ENCODE measurements at regions not wholly inside any gene's neighbourhood (a gene's known extent, or its start where the extent isn't known, plus 50 kb on each side); places are given as distances from the start of the nearest gene placed in this dataset.

DNA sequence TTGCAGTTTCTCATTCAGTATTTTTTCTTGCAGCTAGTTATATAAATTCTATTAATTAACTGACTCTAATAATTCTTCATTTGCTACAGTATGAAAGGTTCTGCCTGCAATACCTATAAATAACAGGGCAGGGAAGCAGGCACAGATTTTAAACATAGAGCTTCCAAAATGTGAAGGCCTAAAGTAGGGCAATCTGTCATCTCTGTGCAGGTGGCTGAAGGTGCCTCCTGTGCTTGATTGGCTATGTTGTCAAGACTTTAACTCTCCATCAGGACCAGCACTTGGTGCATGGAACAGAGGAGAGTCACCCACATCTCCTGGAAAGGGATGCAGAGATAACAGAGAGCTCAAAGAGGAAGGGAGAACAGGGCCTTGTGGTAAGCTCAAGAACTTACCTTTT is 75.2 kb upstream of the TSPAN5 start:
- ATAC-seq (ENCODE audit: low read depth) (no peak), DNase-seq (no peak)
- Histone ChIP-seq H3K4me2 (ENCODE audit: low read depth, low read length) (no peak overlapping the region), H2AK9ac (replicated peaks; ENCODE audit: low read depth, low read length, poor library complexity) (no peak overlapping the region), H4K20me1 (ENCODE audit: insufficient read depth, low read length) (no peaks in the 10 kb centered on the region), H3K18ac (ENCODE audit: low read depth, low read length) (no peak overlapping the region), H3K4me3 (ENCODE audit: insufficient read depth, low read depth, low read length) (no peak overlapping the region), H4K91ac (ENCODE audit: insufficient read depth, low read depth, low read length) (no peak overlapping the region), H3K23ac (ENCODE audit: low read depth, low read length) (no peak overlapping the region), H3K27ac (ENCODE audit: insufficient read depth, low read length) (no peak overlapping the region), H3K36me3 (ENCODE audit: control insufficient read depth, insufficient read depth, low read length) (no peaks in the 10 kb centered on the region), H2BK15ac (ENCODE audit: low read depth, low read length) (no peak overlapping the region), H3K9ac (ENCODE audit: low read depth, low read length) (no peak overlapping the region), H4K5ac (ENCODE audit: low read depth, low read length) (no peak overlapping the region), H3K4ac (ENCODE audit: low read depth, low read length) (no peak overlapping the region), H3K14ac (replicated peaks; ENCODE audit: low read depth, low read length) (no peak overlapping the region), H3K79me1 (ENCODE audit: low read depth in 1 of 2, low read length in 2 of 2) (no peaks in the 10 kb centered on the region), H2BK5ac (ENCODE audit: low read depth, low read length, poor library complexity, severe bottlenecking) (no peak overlapping the region), H3K27me3 (ENCODE audit: control insufficient read depth, insufficient read depth, low read length) (peaks cover 5% of the 10 kb centered on the region), H3K9me3 (ENCODE audit: control insufficient read depth, insufficient read depth, low read length) (no peaks in the 10 kb centered on the region), H3K56ac (ENCODE audit: extremely low read depth, insufficient read depth, low read length) (no peak overlapping the region), H2AFZ (replicated peaks; ENCODE audit: low read length, poor library complexity) (no peak overlapping the region), H2BK120ac (ENCODE audit: low read depth, low read length) (no peak overlapping the region), H4K8ac (ENCODE audit: low read depth in 2 of 2, low read length in 2 of 2) (no peak overlapping the region), H3K4me1 (ENCODE audit: control insufficient read depth, insufficient read depth, low read length) (no peaks in the 10 kb centered on the region), H2BK20ac (ENCODE audit: low read depth, low read length) (no peak overlapping the region), H2AK5ac (ENCODE audit: low read depth, low read length) (no peak overlapping the region), H3K9me1 (ENCODE audit: insufficient read depth, low read length) (0 out of 2 replicates have a peak, but pooled peaks cover 2% of the 10 kb centered on the region)
- dilution Hi-C loops (cut with HindIII; ENCODE audit: low sequenced_read_pairs, unreplicated experiment) (no loop called here), intact Hi-C loops (cut with micrococcal nuclease) (no loop called here), in situ Hi-C loops (cut with MboI; ENCODE audit: low sequenced_read_pairs) (no loop called here)
- TF ChIP-seq CHD1 (IDR thresholded peaks at IDR 0.05; ENCODE audit: low read depth, low read length) (no peak), CEBPB (IDR thresholded peaks at IDR 0.05; ENCODE audit: low read depth, low read length) (no peak), MAZ (IDR thresholded peaks at IDR 0.05; ENCODE audit: borderline replicate concordance, low read depth, low read length) (no peak), NFE2L2 (IDR thresholded peaks at IDR 0.05; ENCODE audit: low read depth, low read length) (no peak), MAFK (IDR thresholded peaks at IDR 0.05; ENCODE audit: low read depth, low read length) (no peak), BHLHE40 (IDR thresholded peaks at IDR 0.05; ENCODE audit: low read depth, low read length) (no peak), SMC3 (IDR thresholded peaks at IDR 0.05; ENCODE audit: low read depth, low read length) (no peak), RAD21 (IDR thresholded peaks at IDR 0.05; ENCODE audit: low read length) (no peak), RFX5 (IDR thresholded peaks at IDR 0.05; ENCODE audit: low read depth, low read length) (no peak), RCOR1 (IDR thresholded peaks at IDR 0.05; ENCODE audit: insufficient replicate concordance, low read length) (no peak), POLR2A (IDR thresholded peaks at IDR 0.05; ENCODE audit: low read depth, low read length) (no peak), MXI1 (IDR thresholded peaks at IDR 0.05; ENCODE audit: borderline replicate concordance, low read depth, low read length) (no peak), FOS (IDR thresholded peaks at IDR 0.05; ENCODE audit: low read depth, low read length) (no peak)
- TF ChIP-seq, protein P1, sequence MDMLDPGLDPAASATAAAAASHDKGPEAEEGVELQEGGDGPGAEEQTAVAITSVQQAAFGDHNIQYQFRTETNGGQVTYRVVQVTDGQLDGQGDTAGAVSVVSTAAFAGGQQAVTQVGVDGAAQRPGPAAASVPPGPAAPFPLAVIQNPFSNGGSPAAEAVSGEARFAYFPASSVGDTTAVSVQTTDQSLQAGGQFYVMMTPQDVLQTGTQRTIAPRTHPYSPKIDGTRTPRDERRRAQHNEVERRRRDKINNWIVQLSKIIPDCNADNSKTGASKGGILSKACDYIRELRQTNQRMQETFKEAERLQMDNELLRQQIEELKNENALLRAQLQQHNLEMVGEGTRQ (IDR thresholded peaks at IDR 0.05; ENCODE audit: low read depth, low read length), result no peak
- TF ChIP-seq, protein P2, sequence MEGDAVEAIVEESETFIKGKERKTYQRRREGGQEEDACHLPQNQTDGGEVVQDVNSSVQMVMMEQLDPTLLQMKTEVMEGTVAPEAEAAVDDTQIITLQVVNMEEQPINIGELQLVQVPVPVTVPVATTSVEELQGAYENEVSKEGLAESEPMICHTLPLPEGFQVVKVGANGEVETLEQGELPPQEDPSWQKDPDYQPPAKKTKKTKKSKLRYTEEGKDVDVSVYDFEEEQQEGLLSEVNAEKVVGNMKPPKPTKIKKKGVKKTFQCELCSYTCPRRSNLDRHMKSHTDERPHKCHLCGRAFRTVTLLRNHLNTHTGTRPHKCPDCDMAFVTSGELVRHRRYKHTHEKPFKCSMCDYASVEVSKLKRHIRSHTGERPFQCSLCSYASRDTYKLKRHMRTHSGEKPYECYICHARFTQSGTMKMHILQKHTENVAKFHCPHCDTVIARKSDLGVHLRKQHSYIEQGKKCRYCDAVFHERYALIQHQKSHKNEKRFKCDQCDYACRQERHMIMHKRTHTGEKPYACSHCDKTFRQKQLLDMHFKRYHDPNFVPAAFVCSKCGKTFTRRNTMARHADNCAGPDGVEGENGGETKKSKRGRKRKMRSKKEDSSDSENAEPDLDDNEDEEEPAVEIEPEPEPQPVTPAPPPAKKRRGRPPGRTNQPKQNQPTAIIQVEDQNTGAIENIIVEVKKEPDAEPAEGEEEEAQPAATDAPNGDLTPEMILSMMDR (conservative IDR thresholded peaks at IDR 0.05; ENCODE audit: low read depth, low read length), result no peak
- TF ChIP-seq, protein P3, sequence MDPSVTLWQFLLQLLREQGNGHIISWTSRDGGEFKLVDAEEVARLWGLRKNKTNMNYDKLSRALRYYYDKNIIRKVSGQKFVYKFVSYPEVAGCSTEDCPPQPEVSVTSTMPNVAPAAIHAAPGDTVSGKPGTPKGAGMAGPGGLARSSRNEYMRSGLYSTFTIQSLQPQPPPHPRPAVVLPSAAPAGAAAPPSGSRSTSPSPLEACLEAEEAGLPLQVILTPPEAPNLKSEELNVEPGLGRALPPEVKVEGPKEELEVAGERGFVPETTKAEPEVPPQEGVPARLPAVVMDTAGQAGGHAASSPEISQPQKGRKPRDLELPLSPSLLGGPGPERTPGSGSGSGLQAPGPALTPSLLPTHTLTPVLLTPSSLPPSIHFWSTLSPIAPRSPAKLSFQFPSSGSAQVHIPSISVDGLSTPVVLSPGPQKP (IDR thresholded peaks at IDR 0.05; ENCODE audit: borderline replicate concordance, low read depth, low read length), result no peak
- BruUV-seq (replicated peaks), result no TSS peak
- CTCF ChIA-PET, result no interaction called here
- POLR2A ChIA-PET (ENCODE audit: unreplicated experiment), result no interaction called here
